Body of pancreas (tissue), 4 donors: ENCODE measurements at regions not wholly inside any gene's neighbourhood (a gene's known extent, or its start where the extent isn't known, plus 50 kb on each side); places are given as distances from the start of the nearest gene placed in this dataset.
"Not testable (repeated sequence)": the region's sequence is repeated elsewhere in the genome, so short reads cannot be mapped to it uniquely, and the experiment has no call there.

ENCODE experiments used
- CTCF ChIP-seq, 7 experiments: fragments of 450-650 bp in 4 of 7; fragments of 200-600 bp in 3 of 7; sonication (generic) in 3 of 7; IDR thresholded peaks; one replicate each; pipeline ENCODE4 v1.5.1; 2016 to 2019; ENCODE audit warnings: antibody characterized with exemption in 7 of 7
- POLR2A ChIP-seq, 3 donors: fragments of 450-650 bp; IDR thresholded peaks; one replicate each; pipeline ENCODE4 v1.6.1; 2016; ENCODE audit warnings: antibody characterized with exemption in 3 of 3, mild to moderate bottlenecking in 2 of 3

- TF ChIP-seq POLR2A, CTCF (IDR thresholded peaks at IDR 0.05): not testable (repeated sequence)
Measured at GRCh38 chr11:3301060-3301459, 68.8 kb upstream of the MRGPRE start.
